CD4-positive, alpha-beta T cell treated with Interleukin-4 for 1 hour (primary cell): ENCODE measurements at regions not wholly inside any gene's neighbourhood (a gene's known extent, or its start where the extent isn't known, plus 50 kb on each side); places are given as distances from the start of the nearest gene placed in this dataset.

Source experiments
- DNase-seq, 2 donors: peaks; one replicate each; pipeline ENCODE4 v3.0.0-alpha.2; 2020 to 2022

DNA sequence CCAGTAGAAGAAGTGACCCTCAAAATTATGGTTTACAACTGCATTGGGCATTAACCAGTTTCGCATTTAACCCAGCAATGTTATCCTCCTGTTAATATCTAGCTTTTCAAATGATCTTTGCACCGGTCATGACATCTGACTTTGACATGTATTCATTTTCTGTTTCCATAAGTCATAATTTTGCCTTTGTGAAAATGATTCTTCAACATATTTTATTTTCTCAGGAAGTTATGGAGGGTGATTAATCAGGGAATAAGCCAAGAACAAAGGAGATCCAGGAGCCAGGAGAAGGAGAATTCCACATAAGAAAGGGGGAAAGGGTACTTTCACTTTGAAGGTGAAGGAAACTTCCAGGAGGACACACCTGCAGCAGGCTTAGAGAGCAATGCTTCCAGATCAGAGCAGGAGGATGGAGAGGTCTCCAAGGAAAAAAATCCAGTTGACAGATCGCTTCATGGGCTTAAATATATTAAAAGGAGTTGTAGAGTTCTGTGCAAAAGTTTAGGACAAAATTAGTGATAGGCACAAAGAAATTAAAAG is 92.1 kb upstream of the FAM3C start:
- no peak for DNase-seq

DNA sequence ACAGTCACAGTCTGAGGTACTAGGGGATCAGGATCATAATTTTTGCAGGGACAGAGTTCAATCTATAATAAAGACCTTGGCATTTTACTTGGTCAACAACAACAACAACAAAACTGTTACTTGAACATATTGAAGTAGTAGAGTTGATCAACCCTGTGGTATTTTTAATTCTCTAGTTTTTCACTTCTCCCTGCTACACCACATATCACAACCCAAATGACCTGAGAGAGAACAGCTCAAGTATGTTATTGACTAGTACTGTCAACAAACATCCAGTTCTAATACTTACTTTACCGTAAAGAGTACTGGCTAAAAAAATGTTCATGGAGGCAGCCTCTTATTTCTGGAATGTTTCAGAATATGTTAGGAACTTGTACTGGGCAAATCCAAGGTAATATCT is 90.5 kb upstream of the FAM3C start:
- DNase-seq: no peak

DNA sequence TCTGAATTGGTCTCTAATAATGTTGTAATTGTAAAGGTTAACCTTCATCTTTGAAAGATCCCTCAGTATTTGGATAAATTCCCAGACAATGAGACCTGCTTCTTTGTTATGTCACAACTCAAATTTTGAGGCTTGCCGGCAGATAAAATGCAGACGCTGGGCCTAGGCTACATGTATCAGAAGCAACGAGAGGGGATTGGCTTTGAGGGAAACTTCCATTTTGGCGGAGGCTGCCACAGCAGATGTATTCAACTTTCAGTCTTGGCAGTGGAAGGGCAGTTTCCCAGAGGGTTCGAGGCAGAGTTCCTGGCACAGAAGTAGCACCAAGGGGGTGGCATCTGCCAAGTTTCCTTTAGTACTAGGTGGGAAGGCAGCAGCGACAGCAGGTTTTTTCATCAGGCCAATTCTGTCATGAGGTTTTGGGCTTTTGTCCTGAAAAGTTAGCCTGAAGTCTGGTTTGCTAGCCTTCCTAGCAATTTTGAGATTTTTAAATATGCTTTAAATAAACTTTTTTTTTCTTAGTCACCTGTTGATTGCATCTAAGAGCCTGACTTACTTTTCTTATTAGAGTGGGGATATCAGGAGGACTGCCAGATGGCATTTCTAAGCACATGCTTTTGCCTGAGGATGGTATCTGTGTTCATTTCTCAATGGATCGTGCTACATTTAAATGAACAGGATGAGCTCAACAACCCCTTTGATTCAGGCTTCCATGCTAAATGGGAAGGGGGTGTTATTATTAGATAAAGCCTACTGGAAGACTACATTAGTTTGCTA is 89.5 kb upstream of the FAM3C start:
- no peak for DNase-seq

DNA sequence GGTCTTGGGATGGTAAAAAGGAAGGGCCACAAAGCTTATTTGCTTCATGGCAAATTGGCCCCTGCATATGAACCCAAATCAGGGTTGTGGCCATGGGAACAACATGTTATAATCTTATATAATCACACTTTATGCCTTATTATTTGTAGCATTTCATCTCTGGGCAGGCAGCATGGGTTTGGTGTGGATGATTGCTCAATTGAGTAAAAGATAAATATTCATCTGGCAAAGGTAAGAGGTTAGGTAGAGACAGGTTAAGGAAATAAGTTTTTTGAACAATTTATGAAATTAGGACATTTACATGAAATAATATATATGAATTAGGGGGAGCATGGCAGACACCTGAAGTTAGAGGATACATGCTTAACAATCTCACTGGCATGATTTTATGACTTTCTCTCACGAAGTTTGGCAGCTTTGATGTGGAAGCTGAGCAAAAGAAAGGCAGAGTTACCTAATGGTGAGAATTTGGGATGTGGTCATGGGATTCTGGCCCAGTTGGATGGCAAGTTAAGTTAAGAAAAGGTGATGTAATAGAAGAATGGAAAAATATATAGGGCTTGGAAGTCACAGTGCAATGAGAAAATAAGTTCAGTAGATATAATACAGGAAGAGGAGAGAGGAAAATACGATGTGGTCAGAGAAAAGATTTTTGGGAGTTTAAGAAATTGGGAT is 88.1 kb upstream of the FAM3C start:
- DNase-seq: no peak

DNA sequence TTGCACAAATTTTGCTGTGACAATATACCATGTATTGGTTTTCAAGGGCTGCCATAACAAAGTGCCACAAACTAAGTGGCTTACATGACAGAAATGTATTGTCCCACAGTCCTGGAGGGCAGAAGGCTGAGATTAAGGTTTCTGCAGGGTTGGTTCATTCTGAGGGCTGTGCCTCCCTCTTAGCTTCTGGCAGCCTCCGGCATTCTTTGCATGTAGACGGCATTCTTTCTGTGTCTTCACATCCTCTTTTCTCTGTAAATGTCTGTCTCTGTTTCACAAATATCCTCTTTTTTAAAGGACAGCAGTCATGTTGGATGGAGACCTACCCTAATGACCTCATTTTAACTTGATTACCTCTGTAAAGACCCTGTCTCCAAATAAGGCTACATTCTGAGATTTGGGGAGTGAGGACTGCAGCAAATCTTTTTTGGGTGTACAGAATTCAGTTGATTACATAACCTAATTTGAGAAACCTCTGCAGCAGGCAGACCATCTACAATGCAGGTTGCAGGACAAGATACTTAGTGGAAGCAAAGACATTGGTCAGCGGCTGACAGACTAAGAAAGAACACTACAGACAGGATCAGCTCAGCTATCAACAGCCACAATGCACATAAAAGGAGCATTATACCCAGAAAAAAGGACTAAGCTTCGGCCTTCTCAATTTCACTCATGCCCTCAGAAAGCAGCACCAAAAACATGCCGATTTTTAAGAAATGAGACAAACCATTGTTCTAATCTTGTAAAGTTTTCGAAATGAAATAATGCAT is 84.6 kb upstream of the FAM3C start:
- no peak for DNase-seq

DNA sequence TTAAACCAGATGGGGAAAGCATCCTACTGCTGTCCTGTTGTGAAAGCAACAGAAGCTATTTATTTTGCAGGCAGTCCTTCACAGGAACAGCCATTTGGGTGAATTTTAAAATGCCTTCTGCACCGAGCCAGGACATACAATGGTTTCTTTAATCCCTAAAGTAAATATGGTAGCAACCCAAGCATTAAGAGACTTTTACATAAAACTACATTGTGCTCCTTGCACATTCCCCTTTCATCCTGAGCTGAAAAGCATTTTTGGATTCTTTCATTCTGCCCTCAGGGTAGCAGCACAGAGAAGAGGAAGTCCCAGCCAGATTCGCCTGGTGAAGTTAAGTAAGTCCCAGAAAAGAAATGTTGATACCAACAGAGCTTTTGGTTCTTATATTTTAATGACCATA is 84.0 kb upstream of the FAM3C start:
- no peak for DNase-seq

DNA sequence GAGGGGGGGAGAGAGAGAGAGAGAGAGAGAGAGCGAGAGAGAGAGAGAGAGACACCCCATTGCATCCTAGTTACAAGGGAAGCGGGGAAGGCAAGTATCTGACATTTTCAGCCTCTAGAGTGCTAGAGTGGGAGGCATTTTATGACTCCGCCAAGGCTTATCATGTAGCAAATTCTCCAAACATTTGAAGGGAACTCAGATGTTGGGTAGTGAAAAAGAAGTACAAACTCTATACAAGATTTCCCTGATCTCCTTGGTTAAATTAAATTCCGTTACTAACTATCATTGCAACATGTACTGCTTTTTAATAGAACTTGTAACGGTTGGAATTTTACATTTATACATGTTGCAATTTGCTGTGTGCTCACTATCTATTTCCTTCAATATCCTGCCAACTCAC is 83.4 kb upstream of the FAM3C start:
- DNase-seq: no peak

DNA sequence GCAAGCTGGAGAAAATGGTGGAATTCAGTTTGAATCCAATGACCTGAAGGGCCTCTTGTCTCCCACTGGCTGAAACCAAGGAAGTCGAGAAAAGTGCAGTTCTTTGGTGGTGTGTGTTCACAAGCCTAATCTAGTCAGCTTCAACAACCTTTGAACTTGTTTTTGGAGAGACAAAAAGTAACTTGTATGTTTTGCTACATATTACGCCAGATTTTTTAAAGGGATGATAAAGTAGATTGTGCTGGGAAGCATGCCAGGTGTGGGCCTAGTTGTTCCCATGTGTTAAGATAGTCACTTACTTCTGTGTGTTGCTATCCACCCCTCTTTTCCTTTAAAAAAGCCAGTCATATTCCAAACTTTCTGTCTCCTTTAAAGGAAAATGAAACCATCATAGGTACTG is 79.7 kb upstream of the FAM3C start:
- no peak for DNase-seq

DNA sequence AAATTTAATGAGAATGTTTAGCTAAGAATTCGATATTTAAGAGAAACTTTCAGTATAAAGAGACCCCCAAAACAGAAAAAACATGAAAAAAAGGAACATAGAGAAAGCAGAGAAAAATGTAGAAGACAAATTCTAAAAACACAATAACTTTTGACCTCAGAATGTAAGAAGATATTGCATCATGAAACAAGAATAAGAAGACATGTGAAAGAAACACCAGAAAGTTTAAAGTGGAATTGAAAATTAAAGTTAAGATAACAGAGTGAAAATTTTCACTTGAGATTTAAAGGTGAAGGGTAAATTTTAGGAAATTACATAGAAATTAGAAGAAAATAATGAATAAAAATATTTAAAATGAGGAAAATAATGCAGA is 78.2 kb upstream of the FAM3C start:
- DNase-seq: no peak

DNA sequence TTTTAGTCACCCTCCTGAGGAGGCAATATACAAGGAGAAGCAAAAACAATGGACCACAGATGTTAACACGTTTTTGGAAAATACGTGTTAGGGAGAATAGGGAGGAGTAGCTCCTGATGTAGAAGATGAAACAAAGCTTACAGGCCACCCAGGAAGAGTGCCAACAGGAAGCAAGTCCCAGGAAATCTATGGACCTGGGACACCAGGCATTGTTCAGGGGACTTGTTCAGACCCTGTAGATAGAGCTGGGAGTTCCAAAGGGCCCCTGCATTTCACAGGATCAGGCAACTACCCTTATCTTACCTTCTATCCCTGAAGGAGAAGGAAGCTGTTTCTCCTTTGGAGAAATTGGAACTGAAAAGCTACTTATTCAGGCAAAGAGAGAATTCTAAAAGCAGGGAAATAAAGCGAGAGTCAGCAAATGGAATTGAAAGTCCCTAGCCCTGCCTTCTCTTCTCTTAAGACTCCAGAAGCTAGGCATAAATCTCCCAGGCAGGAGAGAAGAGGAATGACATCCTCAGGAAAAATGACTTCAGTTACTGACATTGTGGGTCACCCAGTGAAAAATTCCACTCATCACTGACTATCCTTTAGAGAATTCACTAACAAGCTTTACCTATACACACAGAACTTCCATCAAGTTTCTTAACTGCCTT is 77.7 kb upstream of the FAM3C start:
- DNase-seq: no peak

DNA sequence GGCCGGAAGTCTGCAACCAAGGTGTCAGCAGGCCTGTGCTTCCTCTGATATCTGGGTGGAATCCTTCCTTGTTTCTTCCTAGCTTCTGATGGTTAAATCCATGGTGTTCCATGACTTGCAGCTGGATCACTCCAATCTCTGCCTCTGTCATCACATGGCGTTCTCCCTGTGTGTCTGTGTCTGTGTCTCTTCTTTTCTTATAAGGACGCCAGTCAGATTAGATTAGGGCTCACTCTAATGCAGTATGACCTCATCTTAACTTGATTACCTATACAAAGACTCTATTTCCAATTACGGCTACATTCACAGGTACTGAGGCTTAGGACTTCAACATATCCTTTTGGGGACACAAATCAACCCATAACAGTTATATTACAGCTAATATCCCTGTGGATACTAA is 70.3 kb upstream of the FAM3C start:
- no peak for DNase-seq

DNA sequence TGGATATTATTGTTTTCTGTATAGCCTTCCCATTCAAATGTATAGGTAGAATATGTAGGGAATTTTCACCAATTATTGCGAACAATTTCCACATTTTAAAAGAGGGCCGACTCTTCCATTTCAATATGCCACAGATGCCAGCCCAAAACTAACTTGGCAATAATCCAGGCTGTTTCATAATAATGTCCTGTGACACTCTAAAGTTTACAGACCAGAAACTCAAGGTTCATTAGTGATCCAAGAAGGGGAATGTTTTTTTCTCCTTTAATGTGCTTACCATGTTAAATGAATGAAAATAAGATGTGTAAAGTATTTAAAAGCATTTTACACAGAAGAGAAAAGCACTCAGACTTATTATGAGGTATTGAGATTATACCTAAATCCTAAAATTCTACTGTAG is 63.0 kb upstream of the FAM3C start:
- DNase-seq: no peak

DNA sequence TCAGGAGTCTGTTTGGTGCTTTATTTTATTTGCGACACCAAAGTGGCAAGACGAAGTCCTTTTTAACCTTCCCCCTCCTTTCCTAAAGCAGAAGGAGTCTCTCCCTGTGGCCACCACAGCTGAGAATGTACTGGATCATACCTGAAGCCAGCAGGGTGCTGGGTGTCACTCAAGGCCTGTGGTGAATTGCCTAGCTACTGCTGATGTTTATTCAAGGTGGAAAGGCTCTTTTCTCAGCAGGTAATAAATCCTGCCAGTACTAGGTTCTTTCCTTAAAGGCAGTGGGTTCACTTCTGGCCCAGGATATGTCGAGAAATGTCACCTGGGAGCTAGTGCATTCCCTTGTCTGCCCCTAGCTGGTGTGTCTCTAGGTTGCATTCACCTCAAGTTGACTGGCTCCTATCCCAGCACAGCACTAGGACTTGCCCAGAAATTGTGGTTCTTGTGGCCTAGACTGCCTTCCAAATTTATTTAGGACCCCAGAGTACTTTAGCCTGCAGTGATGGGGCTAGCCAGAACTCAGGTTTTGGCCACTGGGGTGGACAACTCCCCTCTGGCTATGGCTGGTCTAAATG is 60.8 kb upstream of the FAM3C start:
- DNase-seq: no peak

DNA sequence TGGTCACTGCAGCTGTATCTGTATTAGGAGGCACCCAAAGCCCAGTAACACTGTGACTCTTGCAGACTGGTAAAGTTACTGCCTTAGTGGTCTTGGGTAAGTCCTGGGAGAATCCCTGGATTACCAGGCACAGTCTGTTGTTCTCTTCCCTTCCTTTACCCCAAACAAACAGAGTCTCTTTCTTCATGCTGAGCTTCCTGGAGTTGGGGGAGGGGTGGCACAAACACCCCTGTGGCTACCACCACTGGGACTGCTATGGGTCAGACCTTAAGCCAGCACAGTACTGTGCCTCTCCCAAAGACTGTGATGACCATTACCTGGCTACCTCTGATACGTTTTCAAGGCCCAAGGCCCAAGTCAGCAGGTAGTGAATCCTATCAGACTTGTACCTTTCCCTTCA is 59.9 kb upstream of the FAM3C start:
- DNase-seq: no peak

DNA sequence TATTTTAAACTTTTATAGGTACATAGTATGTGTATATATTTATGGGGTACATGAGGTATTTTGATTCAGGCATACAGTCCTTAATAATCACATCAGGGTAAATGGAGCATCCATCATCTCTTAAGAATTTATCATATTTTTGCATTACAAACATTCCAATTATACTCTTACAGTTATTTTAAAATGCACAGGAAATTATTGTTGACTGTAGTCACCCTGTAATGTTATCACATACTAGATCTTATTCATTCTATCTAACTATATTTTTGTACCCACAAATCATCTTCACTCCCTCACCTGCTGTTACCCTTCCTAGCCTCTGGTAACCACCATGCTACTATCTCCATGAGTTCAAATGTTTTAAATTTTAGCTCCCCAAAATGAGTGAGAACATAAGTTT is 56.3 kb upstream of the FAM3C start:
- DNase-seq: no peak

DNA sequence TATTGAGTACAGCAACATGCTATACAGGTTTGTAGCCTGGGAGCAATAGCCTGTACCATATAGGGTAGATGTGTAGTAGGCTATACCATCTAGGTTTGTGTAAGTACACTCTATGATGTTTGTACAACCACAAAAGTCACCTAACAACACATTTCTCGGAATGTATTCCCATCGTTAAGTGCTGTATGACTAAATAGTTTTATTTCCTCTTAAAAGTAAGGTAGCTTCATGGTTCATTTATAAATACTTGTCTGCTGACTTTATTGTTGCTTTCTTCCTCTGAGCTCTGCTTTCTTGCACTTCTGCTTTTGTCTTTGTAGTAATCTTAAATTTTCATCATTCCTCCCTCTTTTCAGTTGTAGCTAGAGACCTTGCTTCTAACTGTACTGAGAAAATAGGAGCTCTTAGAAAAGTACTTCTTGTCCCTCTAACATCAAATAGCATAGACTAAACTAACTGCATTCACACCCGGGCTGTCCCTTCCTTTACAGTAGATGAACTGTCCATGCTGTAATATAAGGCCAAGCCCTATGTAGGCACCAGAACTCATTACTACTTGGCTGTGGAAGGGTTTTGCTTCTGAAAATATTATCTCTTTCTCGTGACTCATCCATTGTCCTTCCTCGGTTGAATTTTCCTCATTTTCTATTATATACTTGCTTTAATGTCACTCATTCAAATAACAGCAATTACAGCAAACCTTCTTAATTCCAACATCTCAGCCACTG is 55.4 kb upstream of the FAM3C start:
- no peak for DNase-seq

DNA sequence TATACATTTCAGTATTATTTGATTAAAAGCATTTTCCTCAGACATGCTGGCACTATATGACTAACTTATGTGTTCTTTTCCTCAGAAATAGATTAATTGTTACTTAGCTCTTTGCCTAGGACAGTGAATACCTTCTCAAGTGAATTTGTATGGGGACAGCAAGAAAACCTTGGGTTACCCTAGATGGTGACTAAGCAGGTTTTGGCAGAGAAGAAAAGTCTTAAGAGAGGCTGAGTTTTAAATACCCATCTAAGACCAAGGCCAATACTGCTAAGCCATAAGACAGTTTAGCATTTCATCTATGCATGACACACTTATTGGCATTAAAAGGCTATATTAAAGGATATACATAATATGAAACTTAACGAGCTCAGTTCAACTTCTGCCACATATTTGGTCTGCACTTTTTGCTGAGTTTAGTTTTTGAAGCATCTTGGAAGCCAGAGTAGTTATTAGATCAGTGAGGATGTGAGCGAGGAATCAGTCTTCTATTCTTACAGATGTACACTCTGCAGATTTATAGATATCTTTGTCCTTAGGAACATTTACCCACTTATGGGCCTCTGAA is 54.6 kb upstream of the FAM3C start:
- DNase-seq: no peak

DNA sequence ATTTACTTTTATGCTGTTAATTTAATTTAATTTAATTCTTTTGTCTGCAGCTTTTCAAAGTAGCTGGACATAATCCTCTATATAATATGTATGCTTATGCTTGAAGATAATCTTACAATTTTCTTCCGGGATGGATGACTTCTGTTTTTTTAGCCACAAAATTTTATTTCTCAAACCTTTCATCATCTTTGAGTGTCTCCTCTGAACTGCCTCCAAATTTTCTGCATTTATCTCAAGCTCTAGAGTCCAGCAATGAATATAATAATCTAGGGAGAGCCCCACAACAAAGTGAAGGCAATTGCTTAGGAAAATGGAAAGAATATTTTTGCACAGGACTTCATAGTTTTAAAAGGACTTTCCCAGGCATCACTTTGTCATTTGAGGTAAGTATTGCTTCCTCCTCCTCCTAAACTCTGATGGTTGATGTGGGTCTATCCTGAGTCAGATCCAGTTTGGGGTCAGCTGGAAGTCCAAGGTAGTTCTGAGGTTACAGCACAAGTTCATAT is 53.7 kb upstream of the FAM3C start:
- DNase-seq: no peak

DNA sequence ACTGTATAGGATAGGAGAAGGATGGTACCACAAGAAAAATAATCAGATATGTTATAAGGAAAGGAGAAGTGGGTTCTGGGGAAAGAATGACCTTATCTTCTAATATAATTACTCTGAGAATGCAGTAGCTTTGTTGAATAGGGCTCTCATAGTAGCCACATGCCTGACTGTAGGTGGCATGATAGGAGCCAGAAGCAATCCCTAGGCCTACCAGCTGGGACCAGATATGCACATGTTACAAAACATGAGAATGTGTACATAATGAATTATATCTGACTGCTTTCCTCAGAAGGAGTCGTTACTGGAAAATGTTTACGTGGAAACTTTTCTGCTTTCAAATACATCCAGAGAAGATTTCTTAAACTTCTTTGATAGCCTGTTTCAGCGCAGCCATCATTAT is 53.2 kb upstream of the FAM3C start:
- no peak for DNase-seq

DNA sequence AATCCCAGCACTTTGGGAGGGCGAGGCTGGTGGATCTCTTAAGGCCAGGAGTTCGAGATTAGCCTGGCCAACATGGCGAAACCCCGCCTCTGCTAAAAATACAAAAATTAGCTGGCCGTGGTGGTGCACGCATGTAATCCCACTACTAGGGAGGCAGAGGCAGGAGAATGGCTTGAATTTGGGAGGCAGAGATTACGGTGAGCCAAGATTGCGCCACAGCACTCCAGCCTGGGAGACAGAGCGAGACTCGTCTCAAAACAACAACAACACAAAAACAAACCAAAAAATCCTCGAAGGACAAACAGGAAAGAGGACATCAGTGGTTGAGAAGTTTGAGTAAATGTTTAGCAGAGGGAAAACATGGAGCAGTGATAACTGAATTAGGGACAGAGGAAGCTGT is 52.3 kb upstream of the FAM3C start:
- no peak for DNase-seq

DNA sequence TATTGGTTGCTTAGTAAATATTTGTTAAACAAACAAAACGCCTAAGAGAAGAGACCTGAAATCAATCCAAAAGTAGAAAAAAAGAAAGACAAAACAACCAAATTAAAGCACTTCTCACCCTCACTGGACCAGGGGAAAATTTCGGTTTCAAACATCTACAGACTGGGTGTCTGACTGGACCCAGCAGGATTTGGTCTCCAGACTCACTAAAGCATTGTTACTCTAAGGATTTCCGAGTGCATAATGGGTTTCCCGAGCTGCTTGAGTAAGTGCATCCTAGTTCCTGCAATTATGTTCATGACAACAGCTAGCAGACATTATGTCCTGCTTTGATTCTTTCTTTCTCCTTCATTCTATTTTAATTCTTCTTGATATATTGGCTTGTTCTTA is 51.8 kb upstream of the FAM3C start:
- DNase-seq: no peak
